Lower lobe of right lung (tissue), 2 donors: ENCODE measurements at regions not wholly inside any gene's neighbourhood (a gene's known extent, or its start where the extent isn't known, plus 50 kb on each side); places are given as distances from the start of the nearest gene placed in this dataset.

Source experiments
- ATAC-seq, 2 donors: fragments of 200-7000 bp; cut with Tn5 transposase; one replicate each; pipeline ENCODE4 v1.9.1; 2020 to 2022; ENCODE audit warnings: mild to moderate bottlenecking in 2 of 2, moderate library complexity in 2 of 2
- DNase-seq: peaks from one replicate; pipeline ENCODE4 v3.0.0-alpha.2; 2020
- H3K27ac ChIP-seq: fragments of 200-600 bp; one replicate; pipeline ENCODE4 v1.8.0; 2022
- H3K27me3 ChIP-seq: fragments of 200-600 bp; one replicate; pipeline ENCODE4 v1.8.0; 2022; ENCODE audit warnings: low read depth
- H3K36me3 ChIP-seq: fragments of 200-600 bp; one replicate; pipeline ENCODE4 v1.8.0; 2022; ENCODE audit warnings: mild to moderate bottlenecking
- H3K4me1 ChIP-seq: fragments of 200-600 bp; one replicate; pipeline ENCODE4 v1.8.0; 2022
- H3K4me3 ChIP-seq: fragments of 200-600 bp; one replicate; pipeline ENCODE4 v1.8.0; 2022; ENCODE audit warnings: mild to moderate bottlenecking
- H3K9me3 ChIP-seq: fragments of 200-600 bp; one replicate; pipeline ENCODE4 v1.8.0; 2022
- CTCF ChIP-seq: fragments of 200-600 bp; IDR thresholded peaks from one replicate; pipeline ENCODE4 v1.8.0; 2022; ENCODE audit warnings: antibody characterized with exemption, mild to moderate bottlenecking
- intact Hi-C: fragments of 100-400 bp; cut with DNase I; formaldehyde crosslinking; loops from one replicate; pipeline ENCODE4 v1.11.0; 2022
- donor health status: DM: no; HTN: yes; CAD: no; lungs with severe emphysema.

DNA sequence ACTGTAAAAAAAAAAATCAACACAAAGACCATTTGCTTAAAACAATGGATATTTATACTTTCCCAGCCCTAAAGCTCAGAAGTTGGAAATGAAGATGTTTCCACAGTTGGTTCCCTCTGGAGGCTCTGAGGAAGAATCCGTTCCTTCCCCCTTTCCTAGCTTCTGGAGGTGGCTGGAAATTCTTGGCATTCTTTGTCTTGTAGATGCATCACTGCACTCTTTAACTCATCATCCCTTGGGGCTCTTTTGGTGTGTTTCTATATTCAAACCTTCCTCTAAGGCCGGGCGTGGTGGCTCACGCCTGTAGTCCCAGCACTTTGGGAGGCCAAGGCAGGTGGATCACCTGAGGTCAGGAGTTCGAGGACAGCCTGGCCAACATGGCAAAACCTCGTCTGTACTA lies 78.7 kb downstream of the VCX3A start:
- no peaks in the 10 kb centered on the region for H3K27me3 ChIP-seq
- H3K9me3 ChIP-seq = no peaks in the 10 kb centered on the region
- TF ChIP-seq CTCF = no peak
- DNase-seq = no peak
- no peak for ATAC-seq
- intact Hi-C loops = no loop called here
- no peak overlapping the region for H3K4me3 ChIP-seq
- H3K4me1 ChIP-seq = no peaks in the 10 kb centered on the region
- H3K36me3 ChIP-seq = no peaks in the 10 kb centered on the region
- H3K27ac ChIP-seq = no peak overlapping the region

GRCh38 chrX:6449946-6450345 lies 85.0 kb downstream of the VCX3A start:
- Histone ChIP-seq H3K4me3 (no peak overlapping the region), H3K27ac (no peak overlapping the region), H3K4me1 (no peaks in the 10 kb centered on the region), H3K36me3 (no peaks in the 10 kb centered on the region), H3K9me3 (no peaks in the 10 kb centered on the region), H3K27me3 (no peaks in the 10 kb centered on the region)
- no peak for TF ChIP-seq CTCF
- DNase-seq (no peak), ATAC-seq (no peak)
- intact Hi-C loops = no loop called here

GRCh38 chrX:6448003-6448402 lies 86.9 kb downstream of the VCX3A start:
- Histone ChIP-seq H3K36me3 (no peaks in the 10 kb centered on the region), H3K4me3 (no peak overlapping the region), H3K27me3 (no peaks in the 10 kb centered on the region), H3K27ac (no peak overlapping the region), H3K9me3 (no peaks in the 10 kb centered on the region), H3K4me1 (no peaks in the 10 kb centered on the region)
- DNase-seq (no peak), ATAC-seq (peak in 1 of 2 donors; percentile 53)
- intact Hi-C loops = no loop called here
- TF ChIP-seq CTCF = no peak

DNA sequence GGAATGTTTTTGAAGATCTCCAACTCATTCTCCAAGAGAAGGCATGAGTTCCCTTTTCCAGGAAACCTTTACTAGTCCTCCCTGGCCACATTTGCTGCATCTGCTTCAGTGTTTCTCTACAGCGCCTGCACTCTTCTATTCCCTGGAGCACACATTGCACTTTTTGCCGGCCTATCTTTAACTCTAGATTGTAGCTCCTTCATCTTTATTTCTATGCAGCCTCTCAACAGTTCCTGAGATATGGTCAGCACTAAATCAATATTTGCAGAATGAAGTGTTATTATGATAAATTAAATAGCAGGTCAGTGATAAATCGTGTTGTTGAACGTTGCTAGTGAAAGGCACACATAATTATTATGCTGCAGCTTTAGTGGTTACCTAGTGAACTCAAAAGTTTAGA lies 88.3 kb downstream of the VCX3A start:
- DNase-seq (no peak), ATAC-seq (peak in 1 of 2 donors; percentile 29)
- intact Hi-C loops = no loop called here

DNA sequence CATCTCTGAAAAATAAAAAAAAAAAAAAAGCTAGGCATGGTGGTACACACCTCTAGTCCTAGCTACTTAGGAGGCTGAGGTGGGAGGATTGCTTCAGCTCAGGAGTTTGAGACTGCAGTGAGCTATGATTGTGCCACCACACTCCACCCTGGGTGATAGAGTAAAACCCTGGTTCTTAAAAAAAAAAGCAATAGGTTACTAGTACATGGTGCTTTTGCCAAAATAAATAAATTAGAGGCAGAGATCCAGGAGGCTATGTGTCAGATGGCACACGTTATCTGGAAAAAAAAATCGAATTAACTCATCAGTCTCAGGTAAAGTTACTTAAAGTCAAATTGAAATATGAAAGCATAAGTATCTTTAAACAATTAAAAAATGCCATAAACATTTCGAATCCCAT lies 94.3 kb downstream of the VCX3A start:
- DNase-seq (no peak), ATAC-seq (no peak)
- Histone ChIP-seq H3K4me1 (no peaks in the 10 kb centered on the region), H3K27ac (no peak overlapping the region), H3K9me3 (no peaks in the 10 kb centered on the region), H3K27me3 (no peaks in the 10 kb centered on the region), H3K36me3 (no peaks in the 10 kb centered on the region), H3K4me3 (no peak overlapping the region)
- intact Hi-C loops = no loop called here
- TF ChIP-seq CTCF = no peak

More for the DNA sequence above, 88.3 kb downstream of the VCX3A start:
- TF ChIP-seq CTCF = no peak
- Histone ChIP-seq H3K27me3 (no peaks in the 10 kb centered on the region), H3K27ac (no peak overlapping the region), H3K9me3 (no peaks in the 10 kb centered on the region), H3K36me3 (no peaks in the 10 kb centered on the region), H3K4me1 (no peaks in the 10 kb centered on the region), H3K4me3 (no peak overlapping the region)

GRCh38 chrX:6432226-6432625 lies 102.7 kb downstream of the VCX3A start:
- Histone ChIP-seq H3K4me1 (no peaks in the 10 kb centered on the region), H3K9me3 (no peaks in the 10 kb centered on the region), H3K27ac (no peak overlapping the region), H3K4me3 (no peak overlapping the region), H3K27me3 (no peaks in the 10 kb centered on the region), H3K36me3 (no peaks in the 10 kb centered on the region)
- DNase-seq = no peak
- TF ChIP-seq CTCF = no peak
- intact Hi-C loops = no loop called here
- no peak for ATAC-seq
